IMR-90 (cell line): ENCODE measurements at regions not wholly inside any gene's neighbourhood (a gene's known extent, or its start where the extent isn't known, plus 50 kb on each side); places are given as distances from the start of the nearest gene placed in this dataset.
A peak's percentile ranks its signal among the peaks of the same experiment; 100 is the strongest.

Experiments
- ATAC-seq: fragments of 200-7000 bp; cut with Tn5 transposase; 2 replicates; pipeline ENCODE4 v1.9.1; 2020; ENCODE audit warnings: low read depth, mild to moderate bottlenecking, moderate library complexity
- BruUV-seq: library from RNA; stranded (reverse); fragments of 400-500 nt; replicated peaks from 2 replicates; lab custom pipeline; 2021; lab: Mats Ljungman, UMichigan
- CTCF ChIA-PET: fragments of 300-600 bp; formaldehyde crosslinking; extraction: SDS; loops from one replicate; lab custom pipeline; 2021; ENCODE audit warnings: antibody characterized with exemption; lab: Yijun Ruan, JAX
- POLR2A ChIA-PET: fragments of 300-600 bp; sonication (Branson Sonifier 250); formaldehyde crosslinking; loops from one replicate; lab custom pipeline; 2022; ENCODE audit warnings: antibody characterized with exemption; ENCODE audit not compliant: unreplicated experiment; lab: Charles Lee
- DNase-seq: peaks from one replicate; pipeline ENCODE4 v3.0.0; 2013
- H2AFZ ChIP-seq: replicated peaks from 2 replicates; pipeline ENCODE3; 2013; ENCODE audit warnings: low read length, mild to moderate bottlenecking; ENCODE audit not compliant: poor library complexity
- H2AK5ac ChIP-seq: 2 replicates; pipeline ENCODE4 v1.6.1; 2013; ENCODE audit warnings: low read depth, low read length, inconsistent platforms
- H2AK9ac ChIP-seq: replicated peaks from 2 replicates; pipeline ENCODE3; 2013; ENCODE audit warnings: mild to moderate bottlenecking, low read depth, low read length, moderate library complexity; ENCODE audit not compliant: poor library complexity
- H2BK120ac ChIP-seq: 2 replicates; pipeline ENCODE4 v1.6.1; 2013; ENCODE audit warnings: low read depth, low read length, inconsistent platforms
- H2BK15ac ChIP-seq: 3 replicates; pipeline ENCODE4 v1.6.1; 2013; ENCODE audit warnings: low read depth, low read length, inconsistent platforms
- H2BK20ac ChIP-seq: 2 replicates; pipeline ENCODE4 v1.6.1; 2013; ENCODE audit warnings: low read depth, mild to moderate bottlenecking, inconsistent platforms, low read length, moderate library complexity
- H2BK5ac ChIP-seq: 2 replicates; pipeline ENCODE4 v1.6.1; 2013; ENCODE audit warnings: mild to moderate bottlenecking, low read depth, low read length, inconsistent platforms; ENCODE audit not compliant: poor library complexity, severe bottlenecking
- H3K14ac ChIP-seq: replicated peaks from 2 replicates; pipeline ENCODE4 v1.6.1; 2013; ENCODE audit warnings: low read depth, low read length, inconsistent platforms
- H3K18ac ChIP-seq: 2 replicates; pipeline ENCODE4 v1.6.1; 2013; ENCODE audit warnings: low read depth, low read length, control low read depth
- H3K23ac ChIP-seq: 2 replicates; pipeline ENCODE4 v1.6.1; 2013; ENCODE audit warnings: low read depth, low read length, inconsistent platforms
- H3K27ac ChIP-seq: 2 replicates; pipeline ENCODE4 v1.5.1; 2013; ENCODE audit warnings: mild to moderate bottlenecking, control low read depth, low read length; ENCODE audit not compliant: insufficient read depth
- H3K27me3 ChIP-seq: 2 replicates; pipeline ENCODE4 v1.6.1; 2013; ENCODE audit warnings: low read length; ENCODE audit not compliant: control insufficient read depth, insufficient read depth
- H3K36me3 ChIP-seq: 2 replicates; pipeline ENCODE4 v1.6.1; 2013; ENCODE audit warnings: low read length, mixed read lengths; ENCODE audit not compliant: control insufficient read depth, insufficient read depth
- H3K4ac ChIP-seq: 2 replicates; pipeline ENCODE4 v1.6.1; 2013; ENCODE audit warnings: low read depth, low read length, inconsistent platforms
- H3K4me1 ChIP-seq: 2 replicates; pipeline ENCODE4 v1.6.1; 2013; ENCODE audit warnings: low read length, mixed read lengths; ENCODE audit not compliant: control insufficient read depth, insufficient read depth
- H3K4me2 ChIP-seq: 2 replicates; pipeline ENCODE4 v1.6.1; 2013; ENCODE audit warnings: low read depth, mild to moderate bottlenecking, control low read depth, low read length, moderate library complexity
- H3K4me3 ChIP-seq: 2 replicates; pipeline ENCODE4 v1.5.1; 2013; ENCODE audit warnings: low read depth, mild to moderate bottlenecking, control low read depth, low read length, moderate library complexity; ENCODE audit not compliant: insufficient read depth
- H3K56ac ChIP-seq: 2 replicates; pipeline ENCODE4 v1.6.1; 2013; ENCODE audit warnings: low read length, inconsistent platforms; ENCODE audit not compliant: insufficient read depth; ENCODE audit errors: extremely low read depth
- H3K79me1 ChIP-seq, 2 experiments: 2 replicates each; pipeline ENCODE4 v1.6.1; 2013; ENCODE audit warnings: low read length in 2 of 2, inconsistent platforms in 1 of 2, low read depth in 1 of 2
- H3K9ac ChIP-seq: 2 replicates; pipeline ENCODE4 v1.6.1; 2013; ENCODE audit warnings: low read depth, low read length, control low read depth
- H3K9me1 ChIP-seq: 2 replicates; pipeline ENCODE4 v1.6.1; 2013; ENCODE audit warnings: low read length, inconsistent platforms; ENCODE audit not compliant: insufficient read depth
- H3K9me3 ChIP-seq: 2 replicates; pipeline ENCODE4 v1.6.1; 2013; ENCODE audit warnings: low read length; ENCODE audit not compliant: control insufficient read depth, insufficient read depth
- H4K20me1 ChIP-seq: 2 replicates; pipeline ENCODE4 v1.6.1; 2013; ENCODE audit warnings: low read length, inconsistent platforms; ENCODE audit not compliant: insufficient read depth
- H4K5ac ChIP-seq: 2 replicates; pipeline ENCODE4 v1.6.1; 2013; ENCODE audit warnings: mild to moderate bottlenecking, low read depth, low read length, control low read depth
- H4K8ac ChIP-seq, 2 experiments: 2 replicates each; pipeline ENCODE4 v1.6.1; 2013; ENCODE audit warnings: low read depth in 2 of 2, low read length in 2 of 2, control low read depth in 1 of 2, inconsistent platforms in 1 of 2
- H4K91ac ChIP-seq: 2 replicates; pipeline ENCODE4 v1.6.1; 2013; ENCODE audit warnings: low read depth, low read length, inconsistent platforms; ENCODE audit not compliant: insufficient read depth
- BHLHE40 ChIP-seq: fragments of 150-350 bp; IDR thresholded peaks from 2 replicates; pipeline ENCODE4 v1.6.1; 2016; ENCODE audit warnings: mild to moderate bottlenecking, low read depth, low read length
- CEBPB ChIP-seq: IDR thresholded peaks from 2 replicates; pipeline ENCODE4 v1.6.1; 2012; ENCODE audit warnings: low read depth, low read length, improper control_type of control experiment
- FOS ChIP-seq: fragments of 150-350 bp; IDR thresholded peaks from 2 replicates; pipeline ENCODE4 v1.6.1; 2016; ENCODE audit warnings: low read depth, low read length
- MAFK ChIP-seq: IDR thresholded peaks from 2 replicates; pipeline ENCODE4 v1.6.1; 2012; ENCODE audit warnings: low read depth, low read length, improper control_type of control experiment
- NFE2L2 ChIP-seq: fragments of 150-350 bp; IDR thresholded peaks from 2 replicates; pipeline ENCODE4 v1.6.1; 2016; ENCODE audit warnings: low read depth, mild to moderate bottlenecking, low read length
- WGBS, 2 experiments: methylation state at CpG; one replicate each; pipeline versions ENCODE4 v1.1.5 to v1.1.7; 2013; ENCODE audit warnings: missing lambda C conversion rate in 2 of 2; ENCODE audit not compliant: insufficient read length in 1 of 2; ENCODE audit errors: extremely low coverage in 2 of 2; 5-methylcytosine and 5-hydroxymethylcytosine counted together
- dilution Hi-C: fragments of 300-500 bp; cut with HindIII; formaldehyde crosslinking; loops from one replicate; pipeline ENCODE4 v1.14.3; 2018; ENCODE audit warnings: low sequenced_read_pairs; ENCODE audit not compliant: unreplicated experiment
- in situ Hi-C: fragments of 300-500 bp; cut with MboI; formaldehyde crosslinking; loops from 3 replicates; pipeline ENCODE4 v1.14.3; 2019; ENCODE audit warnings: low sequenced_read_pairs, inconsistent platforms, mixed read lengths
- intact Hi-C: fragments of 100-400 bp; cut with micrococcal nuclease; formaldehyde crosslinking; loops from 2 replicates; pipeline ENCODE4 v1.10.0; 2022
- TF ChIP-seq, protein P1 (sequence below): fragments of 150-350 bp; IDR thresholded peaks from 2 replicates; pipeline ENCODE4 v1.6.1; 2016; ENCODE audit warnings: low read depth, mild to moderate bottlenecking, low read length, moderate library complexity, borderline replicate concordance

DNA sequence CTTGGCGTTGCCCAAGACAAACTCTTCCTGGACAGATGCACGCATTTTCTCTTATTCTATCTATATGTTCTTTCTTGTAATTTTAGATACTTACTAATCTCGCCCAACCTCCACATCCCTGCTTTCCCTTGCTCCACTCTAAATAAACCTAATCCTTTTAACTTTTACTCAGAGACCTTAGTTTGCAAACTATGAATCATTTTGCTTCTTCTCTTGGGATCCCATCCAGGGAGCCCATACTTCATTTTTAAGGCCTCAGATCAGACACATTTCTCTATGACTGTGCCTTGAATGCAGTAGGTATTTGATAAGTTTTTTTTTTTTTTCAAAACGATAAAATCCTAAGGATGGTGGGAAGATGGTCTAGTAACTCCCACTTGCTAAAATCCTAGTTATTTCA, 353.8 kb upstream of the HAND2 start:
- Histone ChIP-seq H4K20me1 (no peaks in the 10 kb centered on the region), H3K9me1 (no peaks in the 10 kb centered on the region), H3K23ac (no peak overlapping the region), H3K36me3 (no peaks in the 10 kb centered on the region), H3K27me3 (no peaks in the 10 kb centered on the region), H3K4me3 (no peak overlapping the region), H3K27ac (no peak overlapping the region), H3K4ac (no peak overlapping the region), H4K91ac (no peak overlapping the region), H3K9me3 (no peaks in the 10 kb centered on the region), H3K18ac (no peak overlapping the region), H4K5ac (no peak overlapping the region), H2AK9ac (no peak overlapping the region), H3K14ac (no peak overlapping the region), H2BK15ac (no peak overlapping the region), H2BK20ac (no peak overlapping the region), H4K8ac (no peak overlapping the region), H2BK5ac (no peak overlapping the region), H3K79me1 (no peaks in the 10 kb centered on the region), H3K4me2 (no peak overlapping the region), H2BK120ac (no peak overlapping the region), H3K56ac (no peak overlapping the region), H2AK5ac (no peak overlapping the region), H3K4me1 (no peaks in the 10 kb centered on the region; the same call in 1 of the 2 replicates), H3K9ac (no peak overlapping the region), H2AFZ (no peak overlapping the region)
- CTCF ChIA-PET = no interaction called here
- TF ChIP-seq, protein P1, sequence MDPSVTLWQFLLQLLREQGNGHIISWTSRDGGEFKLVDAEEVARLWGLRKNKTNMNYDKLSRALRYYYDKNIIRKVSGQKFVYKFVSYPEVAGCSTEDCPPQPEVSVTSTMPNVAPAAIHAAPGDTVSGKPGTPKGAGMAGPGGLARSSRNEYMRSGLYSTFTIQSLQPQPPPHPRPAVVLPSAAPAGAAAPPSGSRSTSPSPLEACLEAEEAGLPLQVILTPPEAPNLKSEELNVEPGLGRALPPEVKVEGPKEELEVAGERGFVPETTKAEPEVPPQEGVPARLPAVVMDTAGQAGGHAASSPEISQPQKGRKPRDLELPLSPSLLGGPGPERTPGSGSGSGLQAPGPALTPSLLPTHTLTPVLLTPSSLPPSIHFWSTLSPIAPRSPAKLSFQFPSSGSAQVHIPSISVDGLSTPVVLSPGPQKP = no peak
- TF ChIP-seq NFE2L2 (no peak), BHLHE40 (no peak), CEBPB (no peak), FOS (no peak), MAFK (no peak)
- ATAC-seq (peak; percentile 86), DNase-seq (peak; percentile 71)
- WGBS, 2 experiments = no CpG with 5 or more reads among the region's 4 CpGs
- in situ Hi-C loops (no loop called here), dilution Hi-C loops (no loop called here), intact Hi-C loops (no loop called here)
- BruUV-seq = no TSS peak
- POLR2A ChIA-PET = interaction anchor here (0.5 kb wide), 1 partner anchor 513 kb away, joined by 3 read pairs; no protein-coding TSS in a partner anchor
